ENCODE measurements at regions not wholly inside any gene's neighbourhood (a gene's known extent, or its start where the extent isn't known, plus 50 kb on each side); places are given as distances from the start of the nearest gene placed in this dataset.

GRCh38 chr10:53573498-53573897, 800.9 kb upstream of the MBL2 start:
- TF ChIP-seq CTCF (IDR thresholded peaks at IDR 0.05 in 8 of 11, conservative IDR thresholded peaks at IDR 0.05 in 3 of 11) (no peak), POLR2AphosphoS5 (IDR thresholded peaks at IDR 0.05) (no peak), POLR2A (IDR thresholded peaks at IDR 0.05) (no peak)
